Colonic mucosa (tissue), 4 donors: ENCODE measurements at regions not wholly inside any gene's neighbourhood (a gene's known extent, or its start where the extent isn't known, plus 50 kb on each side); places are given as distances from the start of the nearest gene placed in this dataset.

Experiments
- DNase-seq: peaks from one replicate; pipeline ENCODE4 v3.0.0-alpha.2; 2020
- H3K27ac ChIP-seq: fragments of 200-600 bp; one replicate; pipeline ENCODE4 v1.8.0; 2021
- H3K27me3 ChIP-seq: fragments of 200-600 bp; one replicate; pipeline ENCODE4 v1.8.0; 2021
- H3K36me3 ChIP-seq: fragments of 200-600 bp; one replicate; pipeline ENCODE4 v1.8.0; 2021
- H3K4me1 ChIP-seq: fragments of 200-600 bp; one replicate; pipeline ENCODE4 v1.8.0; 2021; ENCODE audit warnings: mild to moderate bottlenecking
- H3K4me3 ChIP-seq: fragments of 200-600 bp; one replicate; pipeline ENCODE4 v1.8.0; 2021
- H3K9ac ChIP-seq, 2 donors: one replicate each; pipeline ENCODE4 v1.7.0; 2013; ENCODE audit warnings: control low read depth in 2 of 2, low read depth in 2 of 2, low read length in 2 of 2
- H3K9me3 ChIP-seq: fragments of 200-600 bp; one replicate; pipeline ENCODE4 v1.8.0; 2021
- intact Hi-C: fragments of 100-400 bp; cut with DNase I; formaldehyde crosslinking; loops from one replicate; pipeline ENCODE4 v1.14.1; 2022
- TF ChIP-seq, protein P1 (sequence below): fragments of 200-600 bp; IDR thresholded peaks from one replicate; pipeline ENCODE4 v1.8.0; 2022; ENCODE audit warnings: antibody characterized with exemption, mild to moderate bottlenecking
- donor health status: healthy.
- donor health status: DM: no; HTN: no; CAD: no.
- donor health status: DM: no; HTN: no; CAD: no.

DNA sequence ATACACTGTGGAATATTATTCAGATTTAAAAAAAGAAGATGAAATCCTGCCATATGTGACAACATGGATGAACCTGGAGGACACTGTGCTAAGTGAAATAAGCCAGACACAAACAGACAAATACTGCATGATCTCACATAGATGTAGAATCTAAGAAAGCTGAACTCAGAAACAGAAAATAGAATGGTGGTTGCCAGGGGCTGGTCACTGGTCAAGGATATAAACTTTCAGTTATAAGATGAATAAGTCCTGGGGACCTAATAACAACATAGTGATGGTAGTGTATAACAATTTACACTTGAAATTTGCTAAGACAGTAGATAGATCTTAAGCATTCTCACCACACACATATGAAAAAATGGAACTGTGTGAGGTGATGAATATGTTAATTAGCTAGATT is 161.3 kb upstream of the TMCC3 start:
- intact Hi-C loops, result no loop called here
- Histone ChIP-seq H3K4me3 (no peak overlapping the region), H3K36me3 (no peaks in the 10 kb centered on the region), H3K27me3 (no peaks in the 10 kb centered on the region), H3K9ac (no peak overlapping the region), H3K27ac (no peak overlapping the region), H3K9me3 (no peaks in the 10 kb centered on the region), H3K4me1 (no peaks in the 10 kb centered on the region)
- no peak for DNase-seq
- TF ChIP-seq, protein P1, sequence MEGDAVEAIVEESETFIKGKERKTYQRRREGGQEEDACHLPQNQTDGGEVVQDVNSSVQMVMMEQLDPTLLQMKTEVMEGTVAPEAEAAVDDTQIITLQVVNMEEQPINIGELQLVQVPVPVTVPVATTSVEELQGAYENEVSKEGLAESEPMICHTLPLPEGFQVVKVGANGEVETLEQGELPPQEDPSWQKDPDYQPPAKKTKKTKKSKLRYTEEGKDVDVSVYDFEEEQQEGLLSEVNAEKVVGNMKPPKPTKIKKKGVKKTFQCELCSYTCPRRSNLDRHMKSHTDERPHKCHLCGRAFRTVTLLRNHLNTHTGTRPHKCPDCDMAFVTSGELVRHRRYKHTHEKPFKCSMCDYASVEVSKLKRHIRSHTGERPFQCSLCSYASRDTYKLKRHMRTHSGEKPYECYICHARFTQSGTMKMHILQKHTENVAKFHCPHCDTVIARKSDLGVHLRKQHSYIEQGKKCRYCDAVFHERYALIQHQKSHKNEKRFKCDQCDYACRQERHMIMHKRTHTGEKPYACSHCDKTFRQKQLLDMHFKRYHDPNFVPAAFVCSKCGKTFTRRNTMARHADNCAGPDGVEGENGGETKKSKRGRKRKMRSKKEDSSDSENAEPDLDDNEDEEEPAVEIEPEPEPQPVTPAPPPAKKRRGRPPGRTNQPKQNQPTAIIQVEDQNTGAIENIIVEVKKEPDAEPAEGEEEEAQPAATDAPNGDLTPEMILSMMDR, result no peak

- no peak overlapping the region for H3K4me3 ChIP-seq
- no peaks in the 10 kb centered on the region for H3K27me3 ChIP-seq
- no peaks in the 10 kb centered on the region for H3K9me3 ChIP-seq
- intact Hi-C loops, result no loop called here
- DNase-seq, result no peak
- no peaks in the 10 kb centered on the region for H3K4me1 ChIP-seq
- H3K36me3 ChIP-seq, result no peaks in the 10 kb centered on the region
- TF ChIP-seq, protein P1, result no peak
- H3K27ac ChIP-seq, result no peak overlapping the region
- H3K9ac ChIP-seq, result no peak overlapping the region
Measured at GRCh38 chr12:94807951-94808350, 157.6 kb upstream of the TMCC3 start.

GRCh38 chr12:94806617-94807016 is 156.3 kb upstream of the TMCC3 start:
- Histone ChIP-seq H3K36me3 (no peaks in the 10 kb centered on the region), H3K9me3 (no peaks in the 10 kb centered on the region), H3K27me3 (no peaks in the 10 kb centered on the region), H3K4me1 (no peaks in the 10 kb centered on the region), H3K4me3 (no peak overlapping the region), H3K27ac (no peak overlapping the region), H3K9ac (no peak overlapping the region)
- intact Hi-C loops, result no loop called here
- no peak for DNase-seq
- TF ChIP-seq, protein P1, result no peak

DNA sequence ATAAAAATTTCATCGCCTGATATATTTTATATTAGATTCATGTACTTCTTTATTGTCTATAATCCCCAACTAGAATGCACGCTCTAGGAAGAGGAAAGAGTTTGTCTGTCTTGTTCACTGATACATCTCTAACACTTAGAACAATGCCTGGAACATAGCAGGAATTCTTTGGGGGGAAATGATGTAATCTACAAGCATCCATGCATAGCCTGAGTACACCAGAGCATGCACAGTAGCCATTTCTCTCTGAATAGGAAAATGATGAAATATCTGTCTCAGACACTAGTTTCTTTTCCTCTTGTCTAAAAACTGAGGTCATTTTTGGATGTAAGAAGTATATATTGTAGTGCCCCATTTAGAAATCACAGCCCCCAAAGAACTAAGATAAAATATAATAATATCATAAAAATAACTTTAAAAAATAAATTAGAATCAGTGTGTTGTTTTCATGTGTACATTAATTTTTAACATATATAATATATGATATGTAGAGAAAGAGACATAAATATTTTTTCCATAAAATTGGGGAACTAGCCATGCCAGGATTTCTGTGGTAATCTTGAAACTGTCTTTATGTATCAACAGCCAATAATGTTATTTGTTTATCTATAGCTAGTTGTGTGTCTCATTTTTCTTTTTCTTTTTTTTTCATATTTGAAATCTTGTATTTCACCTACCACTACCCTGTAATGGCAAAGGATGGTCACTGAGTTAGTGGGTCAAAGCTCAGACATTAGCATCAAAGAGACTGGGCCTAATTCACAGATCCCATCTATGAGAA is 155.6 kb upstream of the TMCC3 start:
- no peak for DNase-seq
- TF ChIP-seq, protein P1, result no peak
- no peaks in the 10 kb centered on the region for H3K4me1 ChIP-seq
- H3K9ac ChIP-seq, result no peak overlapping the region
- H3K36me3 ChIP-seq, result no peaks in the 10 kb centered on the region
- no peaks in the 10 kb centered on the region for H3K9me3 ChIP-seq
- intact Hi-C loops, result no loop called here
- no peak overlapping the region for H3K4me3 ChIP-seq
- no peaks in the 10 kb centered on the region for H3K27me3 ChIP-seq
- no peak overlapping the region for H3K27ac ChIP-seq

DNA sequence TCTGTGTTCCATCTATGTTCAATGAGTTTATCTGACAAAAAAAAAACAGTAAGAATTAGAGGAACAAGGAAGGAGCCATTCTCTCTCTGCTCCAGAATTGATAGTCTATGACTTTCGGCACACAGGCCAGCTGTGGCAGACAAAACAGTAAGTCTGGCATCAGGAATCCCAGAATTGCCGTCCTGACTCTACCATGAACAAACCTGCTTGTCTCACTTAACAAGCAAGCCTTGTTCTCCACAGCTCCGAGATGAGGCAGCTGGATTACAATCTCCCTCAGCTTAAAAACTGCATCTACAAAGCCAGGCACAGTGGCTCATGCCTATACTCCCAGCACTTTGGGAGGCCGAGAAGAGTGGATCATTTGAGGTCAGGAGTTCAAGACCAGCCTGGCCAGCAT is 153.6 kb upstream of the TMCC3 start:
- DNase-seq, result no peak
- Histone ChIP-seq H3K9ac (no peak overlapping the region), H3K27me3 (no peaks in the 10 kb centered on the region), H3K9me3 (no peaks in the 10 kb centered on the region), H3K27ac (no peak overlapping the region), H3K4me1 (no peaks in the 10 kb centered on the region), H3K36me3 (no peaks in the 10 kb centered on the region), H3K4me3 (no peak overlapping the region)
- TF ChIP-seq, protein P1, result no peak
- intact Hi-C loops, result no loop called here
